ENCODE measurements at regions not wholly inside any gene's neighbourhood (a gene's known extent, or its start where the extent isn't known, plus 50 kb on each side); places are given as distances from the start of the nearest gene placed in this dataset.

DNA sequence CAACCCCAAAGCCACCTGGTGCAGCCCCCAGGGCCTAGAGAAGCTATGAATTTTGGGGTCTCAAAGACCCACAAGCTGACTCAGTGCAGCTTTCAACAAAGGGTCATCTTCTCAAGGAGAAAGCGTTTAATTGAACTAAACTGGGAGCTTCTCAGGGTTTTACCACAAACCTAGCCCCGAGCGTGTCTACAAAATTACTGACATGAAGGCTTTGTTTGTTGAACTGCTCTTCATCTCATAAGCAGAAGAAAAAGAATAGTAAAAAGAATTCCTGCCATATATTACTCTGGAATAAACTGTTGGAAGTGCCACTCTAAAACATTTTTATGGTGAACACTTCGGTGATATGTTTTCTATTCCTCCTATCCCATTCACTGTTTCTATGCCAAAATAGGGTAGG is 50.8 kb upstream of the INCENP start:
- no peak for DNase-seq

DNA sequence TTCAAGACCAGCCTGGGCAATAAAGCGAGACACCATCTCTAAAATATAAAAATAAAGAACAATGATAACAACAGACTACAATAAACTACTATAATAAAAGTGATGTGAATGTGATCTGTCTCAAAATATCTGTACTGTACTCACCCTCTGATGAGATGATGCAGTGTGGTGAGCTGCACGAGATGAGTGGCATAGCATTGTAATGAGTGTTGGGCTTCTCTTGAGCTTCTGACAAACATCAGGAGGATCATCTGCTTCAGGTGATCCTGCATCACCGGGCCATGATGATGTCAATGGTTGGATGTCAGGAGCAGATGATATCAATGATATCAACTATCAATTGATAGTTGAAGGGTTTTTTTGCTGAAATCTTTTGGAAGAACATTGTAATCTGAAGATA is 52.4 kb upstream of the INCENP start:
- no peak for DNase-seq

GRCh38 chr11:62069986-62070919 is 53.6 kb upstream of the INCENP start:
- no peak for DNase-seq

DNA sequence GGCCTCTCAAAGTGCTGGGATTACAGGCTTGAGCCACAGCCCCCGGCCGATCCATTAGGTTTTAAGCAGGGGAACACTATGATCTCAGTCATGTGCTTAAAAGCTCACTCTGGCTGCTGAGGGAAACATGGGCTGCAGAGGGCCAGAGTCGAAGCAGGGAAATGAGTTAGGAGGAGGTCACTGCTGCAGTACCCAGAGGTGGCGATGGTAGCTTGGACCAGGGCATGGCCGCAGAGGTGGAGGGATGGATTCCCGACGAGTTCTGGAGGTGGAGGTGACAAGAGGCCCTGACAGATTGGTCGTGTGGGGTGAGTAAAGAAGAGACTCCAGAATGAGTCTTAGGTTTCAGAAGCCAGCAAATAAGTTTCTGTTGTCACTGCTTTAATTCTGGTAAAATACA is 54.4 kb upstream of the INCENP start:
- no peak for DNase-seq

DNA sequence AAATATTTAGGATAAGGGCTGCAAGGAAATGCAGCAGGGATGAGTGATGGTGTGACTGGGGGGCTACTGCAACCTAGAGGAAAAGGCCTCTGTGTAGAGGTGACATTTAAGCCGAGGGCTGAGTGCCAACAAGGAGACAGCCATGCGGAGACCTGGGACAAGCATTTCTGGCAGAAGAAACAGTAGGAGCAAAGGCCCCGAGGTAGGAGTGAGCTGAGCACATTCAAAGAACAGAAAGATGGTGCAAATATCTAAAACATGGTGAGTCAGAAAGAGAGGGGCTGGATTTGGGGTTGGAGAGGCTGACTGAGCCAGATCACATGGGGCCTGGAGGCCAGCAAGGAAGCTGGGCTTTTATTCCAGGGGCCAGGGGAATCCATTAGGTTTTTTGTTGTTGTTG is 55.1 kb upstream of the INCENP start:
- DNase-seq: no peak

DNA sequence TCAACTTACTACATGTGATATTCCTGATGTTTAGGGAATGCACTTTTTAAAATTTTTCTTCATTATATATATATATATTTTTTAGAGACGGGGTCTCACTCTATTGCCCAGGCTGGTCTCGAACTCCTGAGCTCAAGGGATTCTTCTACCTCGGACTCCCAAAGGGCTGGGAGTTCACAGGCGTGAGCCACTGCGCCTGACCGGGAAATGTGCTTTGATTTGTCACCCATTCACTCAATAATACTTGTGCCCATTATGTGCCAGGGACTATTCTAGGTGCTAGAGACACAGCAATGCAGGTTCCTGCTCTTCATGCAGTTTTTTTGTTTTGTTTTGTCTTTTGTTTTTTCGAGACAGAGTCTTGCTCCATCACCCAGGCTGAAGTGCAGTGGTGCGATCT is 56.1 kb upstream of the INCENP start:
- no peak for DNase-seq

- no peak for DNase-seq
Measured at GRCh38 chr11:62064221-62064620, 59.6 kb upstream of the INCENP start.

DNA sequence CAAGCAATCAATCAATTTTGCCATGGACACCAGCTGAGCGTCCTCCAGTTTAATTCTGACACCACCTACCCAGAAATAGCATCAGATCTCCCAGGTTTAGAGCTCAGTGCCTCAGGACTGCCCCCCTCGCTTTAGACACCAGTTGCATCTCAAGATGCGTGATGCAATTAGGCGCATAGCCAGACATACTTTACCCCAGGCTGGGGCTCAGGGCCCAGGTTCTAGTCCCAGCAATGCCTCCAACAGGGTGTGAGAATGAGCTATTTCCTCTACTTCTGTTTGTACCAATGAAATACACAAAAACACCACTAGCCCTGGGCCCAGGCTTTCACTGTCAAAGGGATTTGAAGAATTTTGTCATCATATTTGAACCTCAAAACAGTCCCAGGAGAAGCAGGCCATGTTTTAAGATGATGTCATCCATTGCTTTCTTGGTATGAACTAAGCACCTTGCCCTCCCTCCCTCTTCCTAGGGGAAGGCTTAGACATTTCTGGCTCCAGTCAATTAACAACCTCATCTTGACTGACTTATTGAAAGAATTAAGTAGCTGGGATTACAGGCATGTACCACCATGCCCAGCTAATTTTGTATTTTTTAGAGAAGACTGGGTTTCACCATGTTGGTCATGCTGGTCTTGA is 61.5 kb upstream of the INCENP start:
- DNase-seq: no peak

GRCh38 chr11:62061356-62062222 is 62.2 kb upstream of the INCENP start:
- no peak for DNase-seq

GRCh38 chr11:62057069-62057468 is 66.7 kb upstream of the INCENP start:
- DNase-seq: no peak

DNA sequence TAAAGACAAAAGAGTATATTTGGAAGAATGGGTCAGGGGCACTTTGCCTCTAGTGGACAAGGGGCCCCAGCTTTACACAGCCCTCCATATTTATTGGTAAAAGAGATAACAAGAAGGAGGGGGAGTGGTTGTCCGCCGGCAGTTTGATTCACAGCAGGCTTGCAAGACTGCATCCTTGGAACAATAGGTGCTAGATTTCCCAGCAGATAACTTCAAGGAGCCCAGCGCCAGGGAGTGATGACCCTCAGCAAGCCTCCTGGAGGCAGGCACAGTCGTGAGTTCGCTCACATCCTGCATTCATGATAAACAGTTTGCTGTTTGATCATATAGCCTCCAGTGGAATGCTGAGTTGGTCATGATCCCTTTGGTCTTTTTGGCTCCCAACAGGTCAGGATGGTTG is 67.8 kb upstream of the INCENP start:
- no peak for DNase-seq

- DNase-seq: peak; percentile 60
Measured at GRCh38 chr11:62054484-62055121, 69.2 kb upstream of the INCENP start.

DNA sequence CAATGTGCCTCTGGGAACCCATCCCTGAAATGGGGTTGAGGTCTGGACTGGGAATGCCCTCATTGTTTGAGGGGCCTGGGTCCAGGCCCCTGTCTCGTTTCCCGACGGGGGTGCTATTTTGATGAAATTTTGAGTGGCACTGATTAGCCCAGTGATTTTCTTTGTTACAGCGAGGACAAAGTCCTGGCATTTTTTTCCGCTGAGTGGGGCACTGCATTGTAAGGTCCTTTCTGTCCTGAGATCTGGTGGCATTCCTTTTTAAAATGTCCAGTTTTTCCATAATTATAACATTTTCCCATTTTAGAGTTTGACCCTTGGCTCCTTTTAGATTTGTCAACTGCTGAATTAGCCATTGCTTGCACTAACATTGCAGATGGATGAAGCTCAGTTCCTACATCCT is 69.7 kb upstream of the INCENP start:
- DNase-seq: no peak

- DNase-seq: no peak
Measured at GRCh38 chr11:62050716-62051115, 73.1 kb upstream of the INCENP start.

DNA sequence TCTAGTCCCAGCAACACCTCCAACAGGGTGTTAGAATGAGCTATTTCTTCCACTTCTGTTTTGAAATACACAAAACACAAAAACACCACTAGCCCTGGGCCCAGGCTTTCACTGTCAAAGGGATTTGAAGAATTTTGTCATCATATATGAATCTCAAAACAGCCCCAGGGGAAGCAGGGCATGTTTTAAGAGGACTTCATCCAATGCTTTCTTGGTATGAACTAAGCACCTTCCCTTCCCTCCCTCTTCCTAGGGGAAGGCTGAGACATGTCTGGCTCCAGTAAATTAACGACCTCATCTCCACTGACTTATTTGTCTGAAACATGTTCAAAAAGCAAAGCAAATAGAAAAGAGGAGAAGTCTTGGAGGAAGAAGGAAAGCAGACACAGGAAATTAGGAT is 75.7 kb upstream of the INCENP start:
- no peak for DNase-seq

- DNase-seq: no peak
Measured at GRCh38 chr11:62046568-62047100, 77.2 kb upstream of the INCENP start.

- no peak for DNase-seq
Measured at GRCh38 chr11:62044639-62045121, 77.2 kb upstream of the FTH1 start.

GRCh38 chr11:62035293-62035692 is 67.9 kb upstream of the FTH1 start:
- no peak for DNase-seq

GRCh38 chr11:62034036-62034338 is 66.6 kb upstream of the FTH1 start:
- no peak for DNase-seq

GRCh38 chr11:62033191-62034035 is 66.0 kb upstream of the FTH1 start:
- no peak for DNase-seq

GRCh38 chr11:62030071-62030684 is 62.7 kb upstream of the FTH1 start:
- no peak for DNase-seq
